VCaP (cell line): ENCODE measurements at regions not wholly inside any gene's neighbourhood (a gene's known extent, or its start where the extent isn't known, plus 50 kb on each side); places are given as distances from the start of the nearest gene placed in this dataset.

Experiments
- H3K27ac ChIP-seq: fragments of 450-650 bp; 2 replicates; pipeline ENCODE4 v1.5.1; 2017
- CTCF ChIP-seq: fragments of 450-650 bp; conservative IDR thresholded peaks from 2 replicates; pipeline ENCODE4 v1.5.1; 2017; ENCODE audit warnings: mild to moderate bottlenecking, moderate library complexity

GRCh38 chr5:158317507-158317906 lies 458.6 kb upstream of the CLINT1 start:
- no peak for TF ChIP-seq CTCF
- H3K27ac ChIP-seq, result no peak overlapping the region

GRCh38 chr5:158313733-158314464 lies 455.0 kb upstream of the CLINT1 start:
- no peak overlapping the region for H3K27ac ChIP-seq
- TF ChIP-seq CTCF, result no peak

GRCh38 chr5:158313027-158313732 lies 454.2 kb upstream of the CLINT1 start:
- H3K27ac ChIP-seq, result no peak overlapping the region
- no peak for TF ChIP-seq CTCF

- H3K27ac ChIP-seq, result no peak overlapping the region
- no peak for TF ChIP-seq CTCF
Measured at GRCh38 chr5:158309088-158309807, 450.3 kb upstream of the CLINT1 start.

- no peak for TF ChIP-seq CTCF
- H3K27ac ChIP-seq, result no peak overlapping the region
Measured at GRCh38 chr5:158308429-158309025, 449.6 kb upstream of the CLINT1 start.

GRCh38 chr5:158305861-158306260 lies 446.9 kb upstream of the CLINT1 start:
- no peak overlapping the region for H3K27ac ChIP-seq
- no peak for TF ChIP-seq CTCF

GRCh38 chr5:158304607-158305006 lies 445.7 kb upstream of the CLINT1 start:
- TF ChIP-seq CTCF, result no peak
- no peak overlapping the region for H3K27ac ChIP-seq
